ENCODE measurements at regions not wholly inside any gene's neighbourhood (a gene's known extent, or its start where the extent isn't known, plus 50 kb on each side); places are given as distances from the start of the nearest gene placed in this dataset.
"Not testable (repeated sequence)": the region's sequence is repeated elsewhere in the genome, so short reads cannot be mapped to it uniquely, and the experiment has no call there.

GRCh38 chr4:187910741-187911140 is 84.8 kb upstream of the ZFP42 start:
- TF ChIP-seq REST (IDR thresholded peaks at IDR 0.05; ENCODE audit: insufficient replicate concordance, low read depth) (no peak), CTCF (IDR thresholded peaks at IDR 0.05; ENCODE audit: insufficient read depth, low read length) (no peak), POLR2AphosphoS5 (IDR thresholded peaks at IDR 0.05; ENCODE audit: low read depth) (no peak), GABPA (IDR thresholded peaks at IDR 0.05; ENCODE audit: low read depth) (no peak), SPI1 (IDR thresholded peaks at IDR 0.05; ENCODE audit: borderline replicate concordance, low read depth) (no peak)
- Histone ChIP-seq H3K27ac (replicated peaks) (no peak overlapping the region), H3K27me3 (ENCODE audit: insufficient read depth, poor library complexity, severe bottlenecking) (no peaks in the 10 kb centered on the region), H3K4me3 (replicated peaks; ENCODE audit: insufficient read depth, low read length) (no peak overlapping the region)
- DNase-seq (ENCODE audit: low read depth in 1 of 2, low spot score in 1 of 2) = no peak

- not testable (repeated sequence) for DNase-seq (ENCODE audit: low read depth in 1 of 2, low spot score in 1 of 2); H3K27me3 ChIP-seq (ENCODE audit: insufficient read depth, poor library complexity, severe bottlenecking); H3K27ac ChIP-seq (replicated peaks); H3K4me3 ChIP-seq (replicated peaks; ENCODE audit: insufficient read depth, low read length)
These were observed 80.2 kb upstream of the ZFP42 start for GRCh38 chr4:187915406-187915805.

GRCh38 chr4:187919966-187920365 is 75.6 kb upstream of the ZFP42 start:
- TF ChIP-seq CTCF (IDR thresholded peaks at IDR 0.05; ENCODE audit: insufficient read depth, low read length) (no peak), SPI1 (IDR thresholded peaks at IDR 0.05; ENCODE audit: borderline replicate concordance, low read depth) (no peak)
- no peak overlapping the region for H3K27ac ChIP-seq (replicated peaks)
- H3K4me3 ChIP-seq (replicated peaks; ENCODE audit: insufficient read depth, low read length) = no peak overlapping the region
- no peak for DNase-seq (ENCODE audit: low read depth in 1 of 2, low spot score in 1 of 2)
- no peaks in the 10 kb centered on the region for H3K27me3 ChIP-seq (ENCODE audit: insufficient read depth, poor library complexity, severe bottlenecking)

DNA sequence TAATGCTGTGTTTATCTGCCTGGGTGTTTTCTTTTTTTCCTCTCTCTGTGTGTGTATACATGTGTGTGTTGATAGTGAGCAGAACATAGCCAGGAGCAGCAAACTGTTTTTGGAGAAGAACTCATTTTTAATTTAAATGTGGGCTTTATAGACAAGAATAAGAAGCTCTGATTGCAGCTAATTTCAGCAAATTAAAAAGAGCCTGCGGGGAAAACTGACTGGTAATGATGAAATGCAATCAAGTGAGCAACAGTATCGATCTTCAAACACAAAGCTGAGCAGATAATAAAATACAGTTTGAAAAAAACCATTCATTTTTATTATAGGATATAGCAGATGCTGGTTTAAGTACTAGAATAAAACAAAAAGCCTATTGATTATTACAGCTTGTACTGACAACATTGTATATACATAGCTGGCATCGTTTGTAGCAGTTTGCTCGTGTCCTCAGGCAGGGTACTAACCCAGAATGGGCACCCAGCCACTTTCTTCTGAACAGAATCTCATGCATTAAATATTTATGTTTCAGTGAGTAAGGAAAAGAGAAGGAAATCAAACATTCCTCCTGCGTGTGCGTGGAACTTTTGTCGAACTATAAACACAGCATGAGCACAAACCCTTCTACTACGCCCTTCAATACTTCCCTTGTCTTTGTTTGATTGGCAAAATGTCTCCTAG is 73.5 kb upstream of the ZFP42 start:
- no peak for TF ChIP-seq POLR2AphosphoS5 (IDR thresholded peaks at IDR 0.05; ENCODE audit: low read depth)
- no peak for TF ChIP-seq SPI1 (IDR thresholded peaks at IDR 0.05; ENCODE audit: borderline replicate concordance, low read depth)
- no peak for TF ChIP-seq GABPA (IDR thresholded peaks at IDR 0.05; ENCODE audit: low read depth)
- Histone ChIP-seq H3K4me3 (replicated peaks; ENCODE audit: insufficient read depth, low read length) (no peak overlapping the region), H3K27ac (replicated peaks) (no peak overlapping the region)

DNA sequence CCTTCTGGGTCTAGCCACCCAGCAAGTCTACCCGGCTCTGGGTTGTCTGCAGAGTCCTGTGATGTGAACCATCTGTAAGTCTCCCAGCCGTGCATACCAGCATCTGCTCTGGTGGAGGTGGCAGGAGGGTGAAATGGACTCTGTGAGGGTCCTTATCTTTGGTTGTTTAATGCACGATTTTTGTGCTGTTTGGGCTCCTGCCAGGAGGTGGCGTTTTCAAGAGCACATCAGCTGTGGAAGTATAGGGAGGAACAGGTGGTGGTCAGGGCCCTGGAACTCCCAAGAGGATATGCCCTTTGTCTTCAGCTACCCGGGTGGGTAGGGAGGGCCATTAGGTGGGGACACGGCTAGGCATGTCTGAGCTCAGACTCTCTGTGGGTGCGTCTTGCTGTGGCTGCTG is 66.5 kb upstream of the ZFP42 start:
- no peak overlapping the region for H3K27ac ChIP-seq (replicated peaks)
- TF ChIP-seq SPI1 (IDR thresholded peaks at IDR 0.05; ENCODE audit: borderline replicate concordance, low read depth) (no peak), REST (IDR thresholded peaks at IDR 0.05; ENCODE audit: insufficient replicate concordance, low read depth) (no peak), CTCF (IDR thresholded peaks at IDR 0.05; ENCODE audit: insufficient read depth, low read length) (no peak), GABPA (IDR thresholded peaks at IDR 0.05; ENCODE audit: low read depth) (no peak), POLR2AphosphoS5 (IDR thresholded peaks at IDR 0.05; ENCODE audit: low read depth) (no peak)
- no peak overlapping the region for H3K4me3 ChIP-seq (replicated peaks; ENCODE audit: insufficient read depth, low read length)
- DNase-seq (ENCODE audit: low read depth in 1 of 2, low spot score in 1 of 2) = no peak
- no peaks in the 10 kb centered on the region for H3K27me3 ChIP-seq (ENCODE audit: insufficient read depth, poor library complexity, severe bottlenecking)

More for the DNA sequence above, 73.5 kb upstream of the ZFP42 start:
- no peak for DNase-seq (ENCODE audit: low read depth in 1 of 2, low spot score in 1 of 2)
- H3K27me3 ChIP-seq (ENCODE audit: insufficient read depth, poor library complexity, severe bottlenecking) = no peaks in the 10 kb centered on the region
